DND-41 (cell line): ENCODE measurements at regions not wholly inside any gene's neighbourhood (a gene's known extent, or its start where the extent isn't known, plus 50 kb on each side); places are given as distances from the start of the nearest gene placed in this dataset.

Source experiments
- ATAC-seq: fragments of 200-7000 bp; cut with Tn5 transposase; 3 replicates; pipeline ENCODE4 v1.9.1; 2021; ENCODE audit warnings: low read depth; ENCODE audit not compliant: insufficient read depth
- DNase-seq: peaks from one replicate; pipeline ENCODE4 v3.0.0-alpha.2; 2020
- H2AFZ ChIP-seq: 2 replicates; pipeline ENCODE4 v1.6.0; 2012; ENCODE audit warnings: low read depth, low read length
- H3K27ac ChIP-seq: 2 replicates; pipeline ENCODE4 v1.5.1; 2012; ENCODE audit warnings: low read length, inconsistent platforms
- H3K27me3 ChIP-seq: fragments of 200-600 bp; sonication (generic); 2 replicates; pipeline ENCODE4 v1.6.0; 2012; ENCODE audit warnings: low read length, mild to moderate bottlenecking, inconsistent platforms; ENCODE audit not compliant: insufficient read depth, poor library complexity
- H3K36me3 ChIP-seq: 2 replicates; pipeline ENCODE4 v1.5.1; 2012; ENCODE audit warnings: low read length, inconsistent platforms; ENCODE audit not compliant: insufficient read depth
- H3K4me1 ChIP-seq: 2 replicates; pipeline ENCODE4 v1.5.1; 2012; ENCODE audit warnings: mild to moderate bottlenecking, low read length; ENCODE audit not compliant: insufficient read depth
- H3K4me2 ChIP-seq: 2 replicates; pipeline ENCODE4 v1.6.0; 2012; ENCODE audit warnings: mild to moderate bottlenecking, moderate library complexity, low read length, inconsistent platforms; ENCODE audit not compliant: insufficient read depth
- H3K4me3 ChIP-seq, 2 experiments: fragments of 200-600 bp in 1 of 2; shearing (Covaris generic) in 1 of 2; 2 replicates each; pipeline ENCODE4 v1.5.1; 2012 to 2016; ENCODE audit warnings: inconsistent platforms in 2 of 2, low read length in 2 of 2, mild to moderate bottlenecking in 2 of 2, low read depth in 1 of 2, moderate library complexity in 1 of 2
- H3K79me2 ChIP-seq: 2 replicates; pipeline ENCODE4 v1.6.0; 2012; ENCODE audit warnings: low read length, inconsistent platforms; ENCODE audit not compliant: insufficient read depth
- H3K9ac ChIP-seq: 2 replicates; pipeline ENCODE4 v1.6.0; 2012; ENCODE audit warnings: low read depth, mild to moderate bottlenecking, inconsistent platforms, low read length, moderate library complexity
- H3K9me3 ChIP-seq: 2 replicates; pipeline ENCODE4 v1.5.1; 2012; ENCODE audit warnings: low read length, moderate library complexity, mild to moderate bottlenecking, inconsistent platforms; ENCODE audit not compliant: insufficient read depth, severe bottlenecking
- H4K20me1 ChIP-seq: 2 replicates; pipeline ENCODE4 v1.6.0; 2012; ENCODE audit warnings: low read length; ENCODE audit not compliant: insufficient read depth
- EZH2 ChIP-seq: IDR thresholded peaks from 3 replicates; pipeline ENCODE4 v1.6.1; 2012; ENCODE audit warnings: borderline replicate concordance, low read depth, mild to moderate bottlenecking, moderate library complexity, low read length, inconsistent platforms; ENCODE audit not compliant: severe bottlenecking
- TF ChIP-seq, protein P1 (sequence below): IDR thresholded peaks from 2 replicates; pipeline ENCODE4 v1.5.1; 2012; ENCODE audit warnings: borderline replicate concordance, low read length, moderate library complexity, mild to moderate bottlenecking; ENCODE audit not compliant: poor library complexity, severe bottlenecking; ENCODE audit errors: extremely low read depth

GRCh38 chr2:16272038-16272788 lies 331.9 kb downstream of the MYCN start:
- TF ChIP-seq, protein P1, sequence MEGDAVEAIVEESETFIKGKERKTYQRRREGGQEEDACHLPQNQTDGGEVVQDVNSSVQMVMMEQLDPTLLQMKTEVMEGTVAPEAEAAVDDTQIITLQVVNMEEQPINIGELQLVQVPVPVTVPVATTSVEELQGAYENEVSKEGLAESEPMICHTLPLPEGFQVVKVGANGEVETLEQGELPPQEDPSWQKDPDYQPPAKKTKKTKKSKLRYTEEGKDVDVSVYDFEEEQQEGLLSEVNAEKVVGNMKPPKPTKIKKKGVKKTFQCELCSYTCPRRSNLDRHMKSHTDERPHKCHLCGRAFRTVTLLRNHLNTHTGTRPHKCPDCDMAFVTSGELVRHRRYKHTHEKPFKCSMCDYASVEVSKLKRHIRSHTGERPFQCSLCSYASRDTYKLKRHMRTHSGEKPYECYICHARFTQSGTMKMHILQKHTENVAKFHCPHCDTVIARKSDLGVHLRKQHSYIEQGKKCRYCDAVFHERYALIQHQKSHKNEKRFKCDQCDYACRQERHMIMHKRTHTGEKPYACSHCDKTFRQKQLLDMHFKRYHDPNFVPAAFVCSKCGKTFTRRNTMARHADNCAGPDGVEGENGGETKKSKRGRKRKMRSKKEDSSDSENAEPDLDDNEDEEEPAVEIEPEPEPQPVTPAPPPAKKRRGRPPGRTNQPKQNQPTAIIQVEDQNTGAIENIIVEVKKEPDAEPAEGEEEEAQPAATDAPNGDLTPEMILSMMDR, result no peak
- TF ChIP-seq EZH2, result no peak
- Histone ChIP-seq H3K4me3 (no peak overlapping the region), H3K79me2 (no peaks in the 10 kb centered on the region), H4K20me1 (no peaks in the 10 kb centered on the region), H3K4me2 (no peak overlapping the region), H3K4me1 (no peaks in the 10 kb centered on the region), H3K9ac (no peak overlapping the region), H2AFZ (no peak overlapping the region), H3K9me3 (no peaks in the 10 kb centered on the region), H3K27me3 (no peaks in the 10 kb centered on the region), H3K36me3 (no peaks in the 10 kb centered on the region), H3K27ac (no peak overlapping the region)
- DNase-seq, result no peak
- no peak for ATAC-seq

DNA sequence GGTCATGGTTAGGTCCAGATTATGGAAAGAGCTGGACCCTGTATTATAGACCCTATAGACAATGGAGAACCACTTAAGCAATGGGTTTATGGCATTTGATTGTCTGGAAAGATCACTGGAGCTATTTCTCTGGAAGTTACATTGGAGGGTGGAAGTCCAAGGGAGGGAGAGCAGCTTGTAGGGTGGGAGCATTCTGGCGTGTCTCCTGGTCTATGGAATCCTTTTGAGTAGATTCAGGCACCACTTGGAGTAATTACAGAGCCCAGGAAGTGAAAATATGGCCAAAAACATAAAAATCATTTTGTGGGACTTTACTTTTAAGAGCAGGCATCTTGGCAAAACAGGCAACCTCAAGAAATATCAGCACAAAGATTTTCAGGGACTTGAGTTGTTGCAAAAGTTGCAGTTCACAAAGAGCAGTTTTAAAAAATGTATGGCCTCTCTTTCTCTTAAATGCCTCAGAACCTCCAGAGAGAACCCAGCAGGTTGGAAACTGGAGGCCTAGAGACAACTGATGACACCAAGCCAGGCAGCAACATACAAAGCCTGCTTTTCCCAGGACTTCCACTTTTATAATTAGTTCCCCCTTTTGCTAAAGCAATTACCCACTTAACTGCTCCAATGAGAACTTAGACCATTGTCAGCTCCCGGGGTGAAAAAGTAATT lies 331.0 kb downstream of the MYCN start:
- DNase-seq, result no peak

DNA sequence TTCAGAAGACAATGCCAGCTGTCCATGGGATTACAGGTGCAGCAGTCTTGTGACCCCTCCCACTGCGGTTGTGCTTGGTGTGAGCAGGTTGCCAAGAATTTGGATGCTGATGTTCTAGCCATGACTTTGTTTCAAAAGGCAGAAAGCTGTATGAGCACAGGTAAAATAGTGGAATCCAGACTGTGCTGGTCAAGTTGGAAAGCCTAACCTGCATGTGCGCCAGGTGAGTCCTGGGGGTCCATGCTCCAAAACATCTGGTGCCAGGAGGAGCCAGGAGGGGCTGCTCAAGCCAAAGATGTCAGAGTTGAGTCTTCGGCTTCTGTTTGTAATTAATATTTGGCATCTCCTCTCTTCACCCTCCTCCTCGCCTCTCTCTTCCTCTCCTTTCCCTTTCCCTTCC lies 330.1 kb downstream of the MYCN start:
- no peak overlapping the region for H3K4me2 ChIP-seq
- TF ChIP-seq, protein P1, result no peak
- H3K9me3 ChIP-seq, result no peaks in the 10 kb centered on the region
- DNase-seq (no peak), ATAC-seq (no peak)
- H3K27me3 ChIP-seq, result no peaks in the 10 kb centered on the region
- no peak overlapping the region for H3K4me3 ChIP-seq
- no peaks in the 10 kb centered on the region for H3K79me2 ChIP-seq
- no peak overlapping the region for H2AFZ ChIP-seq
- H3K9ac ChIP-seq, result no peak overlapping the region
- no peaks in the 10 kb centered on the region for H3K4me1 ChIP-seq
- no peaks in the 10 kb centered on the region for H4K20me1 ChIP-seq
- no peak overlapping the region for H3K27ac ChIP-seq
- no peaks in the 10 kb centered on the region for H3K36me3 ChIP-seq

More for the DNA sequence above, 331.0 kb downstream of the MYCN start:
- no peaks in the 10 kb centered on the region for H3K36me3 ChIP-seq
- no peak overlapping the region for H2AFZ ChIP-seq
- H3K9me3 ChIP-seq, result no peaks in the 10 kb centered on the region
- H3K27ac ChIP-seq, result no peak overlapping the region
- no peaks in the 10 kb centered on the region for H3K79me2 ChIP-seq
- ATAC-seq, result no peak
- H3K27me3 ChIP-seq, result no peaks in the 10 kb centered on the region
- no peaks in the 10 kb centered on the region for H3K4me1 ChIP-seq
- H3K4me2 ChIP-seq, result no peak overlapping the region
- H3K4me3 ChIP-seq, result no peak overlapping the region
- TF ChIP-seq, protein P1, result no peak
- no peak for TF ChIP-seq EZH2
- H4K20me1 ChIP-seq, result no peaks in the 10 kb centered on the region
- H3K9ac ChIP-seq, result no peak overlapping the region
